CD14-positive monocyte (primary cell): ENCODE measurements at regions not wholly inside any gene's neighbourhood (a gene's known extent, or its start where the extent isn't known, plus 50 kb on each side); places are given as distances from the start of the nearest gene placed in this dataset.
A peak's percentile ranks its signal among the peaks of the same experiment; 100 is the strongest.

Experiments
- DNase-seq, 3 donors: peaks; one replicate each; pipeline ENCODE4 v3.0.0-alpha.2; 2011 to 2022
- H2AFZ ChIP-seq: 2 replicates; pipeline ENCODE4 v1.6.0; 2012; ENCODE audit warnings: mild to moderate bottlenecking, low read depth, low read length, inconsistent platforms; ENCODE audit not compliant: insufficient read depth, poor library complexity, severe bottlenecking
- H3K27ac ChIP-seq, 2 donors: 1 replicate in 1 of 2; 2 replicates in 1 of 2; pipeline ENCODE4 v1.5.1; 2012 to 2013; ENCODE audit warnings: low read length in 2 of 2, control low read depth in 1 of 2, inconsistent platforms in 1 of 2, low read depth in 1 of 2, mild to moderate bottlenecking in 1 of 2
- H3K27me3 ChIP-seq, 2 donors: one replicate each; pipeline versions ENCODE4 v1.6.0 to v1.6.1; 2011 to 2013; ENCODE audit warnings: low read length in 2 of 2; ENCODE audit not compliant: control insufficient read depth in 2 of 2, insufficient read depth in 2 of 2
- H3K36me3 ChIP-seq, 2 donors: replicated peaks in 1 of 2; 1 replicate in 1 of 2; 2 replicates in 1 of 2; pipeline versions ENCODE4 v1.5.1 to v1.6.1; 2012 to 2013; ENCODE audit warnings: low read length in 2 of 2, control low read depth in 1 of 2, inconsistent platforms in 1 of 2, mild to moderate bottlenecking in 1 of 2; ENCODE audit not compliant: insufficient read depth in 2 of 2, control insufficient read depth in 1 of 2
- H3K4me1 ChIP-seq, 2 donors: 1 replicate in 1 of 2; 2 replicates in 1 of 2; pipeline versions ENCODE4 v1.5.1 to v1.6.1; 2012 to 2013; ENCODE audit warnings: low read length in 2 of 2, control low read depth in 1 of 2, inconsistent platforms in 1 of 2, mild to moderate bottlenecking in 1 of 2, moderate library complexity in 1 of 2; ENCODE audit not compliant: insufficient read depth in 2 of 2, control insufficient read depth in 1 of 2
- H3K4me2 ChIP-seq: replicated peaks from 2 replicates; pipeline ENCODE3; 2012; ENCODE audit warnings: low read length, moderate library complexity, mild to moderate bottlenecking; ENCODE audit not compliant: poor library complexity, severe bottlenecking; ENCODE audit errors: extremely low read depth
- H3K4me3 ChIP-seq, 3 experiments: fragments of 200-600 bp in 1 of 3; sonication (generic) in 1 of 3; replicated peaks in 1 of 3; 1 replicate in 2 of 3; 2 replicates in 1 of 3; pipeline ENCODE4 v1.5.1; 2011 to 2013; ENCODE audit warnings: low read length in 3 of 3, mild to moderate bottlenecking in 3 of 3, control low read depth in 2 of 3, low read depth in 2 of 3, inconsistent platforms in 1 of 3, moderate library complexity in 1 of 3
- H3K79me2 ChIP-seq: 2 replicates; pipeline ENCODE4 v1.6.0; 2012; ENCODE audit warnings: mild to moderate bottlenecking, control low read depth, inconsistent platforms, low read length, moderate library complexity; ENCODE audit not compliant: insufficient read depth
- H3K9ac ChIP-seq: 2 replicates; pipeline ENCODE4 v1.6.0; 2017; ENCODE audit warnings: low read length, mild to moderate bottlenecking; ENCODE audit not compliant: insufficient read depth, poor library complexity, severe bottlenecking
- H3K9me3 ChIP-seq, 2 donors: replicated peaks in 1 of 2; 1 replicate in 1 of 2; 2 replicates in 1 of 2; pipeline versions ENCODE4 v1.5.1 to v1.6.1; 2012 to 2013; ENCODE audit warnings: low read length in 2 of 2, control low read depth in 1 of 2; ENCODE audit not compliant: control insufficient read depth in 1 of 2, insufficient read depth in 1 of 2
- H4K20me1 ChIP-seq: 2 replicates; pipeline ENCODE4 v1.6.0; 2012; ENCODE audit warnings: mild to moderate bottlenecking, low read length, control low read depth, moderate library complexity; ENCODE audit not compliant: insufficient read depth
- H3K27ac Mint-ChIP-seq, 7 donors: one replicate each; pipeline ENCODE4 v1.8.0; 2020; ENCODE audit warnings: mild to moderate bottlenecking in 7 of 7, mixed read lengths in 7 of 7, moderate library complexity in 6 of 7, inconsistent platforms in 2 of 7
- H3K27me3 Mint-ChIP-seq, 3 donors: one replicate each; pipeline ENCODE4 v1.8.0; 2021 to 2022; ENCODE audit warnings: low read depth in 3 of 3, mild to moderate bottlenecking in 3 of 3, mixed read lengths in 3 of 3, moderate library complexity in 3 of 3, inconsistent platforms in 1 of 3
- H3K36me3 Mint-ChIP-seq, 2 donors: one replicate each; pipeline ENCODE4 v1.8.0; 2020; ENCODE audit warnings: mixed read lengths in 2 of 2, inconsistent platforms in 1 of 2, mild to moderate bottlenecking in 1 of 2
- H3K4me1 Mint-ChIP-seq: one replicate; pipeline ENCODE4 v1.8.0; 2020; ENCODE audit warnings: mild to moderate bottlenecking, mixed read lengths
- H3K4me3 Mint-ChIP-seq, 2 donors: one replicate each; pipeline ENCODE4 v1.8.0; 2020; ENCODE audit warnings: mild to moderate bottlenecking in 2 of 2, mixed read lengths in 2 of 2, moderate library complexity in 1 of 2
- H3K9me3 Mint-ChIP-seq, 7 donors: one replicate each; pipeline ENCODE4 v1.8.0; 2020 to 2022; ENCODE audit warnings: mixed read lengths in 7 of 7, mild to moderate bottlenecking in 6 of 7, moderate library complexity in 6 of 7, inconsistent platforms in 2 of 7
- WGBS: methylation state at CpG from one replicate; pipeline ENCODE4 v1.1.5; 2013; ENCODE audit warnings: missing lambda C conversion rate; ENCODE audit not compliant: insufficient coverage; 5-methylcytosine and 5-hydroxymethylcytosine counted together
- intact Hi-C, 2 donors: fragments of 100-400 bp; cut with micrococcal nuclease; formaldehyde crosslinking; loops; one replicate each; pipeline versions ENCODE4 v1.15.0 to v1.15.1; 2023
- TF ChIP-seq, protein P1 (sequence below): fragments of 200-600 bp; IDR thresholded peaks from one replicate; pipeline ENCODE4 v1.8.0; 2022; ENCODE audit warnings: antibody characterized with exemption, mild to moderate bottlenecking

GRCh38 chr22:44411226-44412135 is 86.6 kb downstream of the RTL6 start:
- H3K27me3 Mint-ChIP-seq: peaks cover 3 to 10% (median 8%) of the 10 kb centered on the region in 3 donors
- no peaks in the 10 kb centered on the region for H3K4me1 ChIP-seq
- H3K27ac Mint-ChIP-seq: peak overlapping the region in 1 of 7 donors; percentile 8
- H3K4me3 ChIP-seq: no peak overlapping the region
- no peak overlapping the region for H3K4me2 ChIP-seq
- TF ChIP-seq, protein P1, sequence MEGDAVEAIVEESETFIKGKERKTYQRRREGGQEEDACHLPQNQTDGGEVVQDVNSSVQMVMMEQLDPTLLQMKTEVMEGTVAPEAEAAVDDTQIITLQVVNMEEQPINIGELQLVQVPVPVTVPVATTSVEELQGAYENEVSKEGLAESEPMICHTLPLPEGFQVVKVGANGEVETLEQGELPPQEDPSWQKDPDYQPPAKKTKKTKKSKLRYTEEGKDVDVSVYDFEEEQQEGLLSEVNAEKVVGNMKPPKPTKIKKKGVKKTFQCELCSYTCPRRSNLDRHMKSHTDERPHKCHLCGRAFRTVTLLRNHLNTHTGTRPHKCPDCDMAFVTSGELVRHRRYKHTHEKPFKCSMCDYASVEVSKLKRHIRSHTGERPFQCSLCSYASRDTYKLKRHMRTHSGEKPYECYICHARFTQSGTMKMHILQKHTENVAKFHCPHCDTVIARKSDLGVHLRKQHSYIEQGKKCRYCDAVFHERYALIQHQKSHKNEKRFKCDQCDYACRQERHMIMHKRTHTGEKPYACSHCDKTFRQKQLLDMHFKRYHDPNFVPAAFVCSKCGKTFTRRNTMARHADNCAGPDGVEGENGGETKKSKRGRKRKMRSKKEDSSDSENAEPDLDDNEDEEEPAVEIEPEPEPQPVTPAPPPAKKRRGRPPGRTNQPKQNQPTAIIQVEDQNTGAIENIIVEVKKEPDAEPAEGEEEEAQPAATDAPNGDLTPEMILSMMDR: no peak
- H3K36me3 Mint-ChIP-seq: no peaks in the 10 kb centered on the region
- no peaks in the 10 kb centered on the region for H3K27me3 ChIP-seq
- H3K9ac ChIP-seq: no peak overlapping the region
- no peaks in the 10 kb centered on the region for H3K9me3 ChIP-seq
- no peaks in the 10 kb centered on the region for H3K36me3 ChIP-seq
- no peak overlapping the region for H2AFZ ChIP-seq
- no peaks in the 10 kb centered on the region for H3K79me2 ChIP-seq
- no peak overlapping the region for H3K4me3 Mint-ChIP-seq
- no peak for DNase-seq
- no peaks in the 10 kb centered on the region for H3K4me1 Mint-ChIP-seq
- intact Hi-C loops: no loop called here
- peaks cover 0 to 3% (median 0%) of the 10 kb centered on the region in 7 donors for H3K9me3 Mint-ChIP-seq
- H3K27ac ChIP-seq: no peak overlapping the region
- H4K20me1 ChIP-seq: no peaks in the 10 kb centered on the region
- WGBS: 88% methylated on average over 30 of the region's 37 CpGs

DNA sequence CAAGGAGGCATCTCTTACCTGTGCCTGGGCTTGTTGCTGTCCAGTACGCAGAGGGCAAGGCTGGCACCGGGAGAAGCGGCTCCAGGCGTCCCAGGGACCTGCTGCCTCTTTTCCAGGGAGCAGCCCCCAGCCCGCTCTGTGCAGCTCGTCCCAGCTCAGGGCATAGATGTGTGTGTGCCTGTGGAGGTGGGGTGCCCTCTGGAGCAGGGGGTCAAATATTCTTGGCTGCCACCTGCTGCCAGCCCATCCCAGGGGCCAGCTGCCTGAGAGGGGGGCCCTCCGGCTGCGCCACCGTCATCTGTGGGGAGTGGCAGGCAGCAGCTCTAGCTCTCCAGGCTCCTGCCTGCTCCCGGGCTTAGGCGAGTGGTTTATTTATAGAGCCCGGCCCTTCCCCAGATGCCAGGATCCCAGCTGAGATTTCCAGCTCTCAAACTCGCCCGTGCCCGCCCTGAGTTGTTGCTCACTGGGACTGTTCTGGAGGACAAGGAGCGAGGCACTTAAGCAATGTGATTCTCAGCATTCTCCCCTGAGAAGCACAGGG is 87.5 kb downstream of the RTL6 start:
- Histone ChIP-seq H3K36me3 (no peaks in the 10 kb centered on the region), H2AFZ (no peak overlapping the region), H3K79me2 (no peaks in the 10 kb centered on the region), H3K27me3 (no peaks in the 10 kb centered on the region), H3K9me3 (no peaks in the 10 kb centered on the region), H3K4me1 (no peaks in the 10 kb centered on the region), H3K9ac (no peak overlapping the region), H3K27ac (no peak overlapping the region), H3K4me2 (no peak overlapping the region), H4K20me1 (no peaks in the 10 kb centered on the region), H3K4me3 (no peak overlapping the region)
- Mint-ChIP-seq H3K27me3 (peaks cover 3 to 8% (median 7%) of the 10 kb centered on the region in 3 donors), H3K9me3 (no peaks in the 10 kb centered on the region), H3K4me1 (no peaks in the 10 kb centered on the region), H3K4me3 (no peak overlapping the region), H3K36me3 (no peaks in the 10 kb centered on the region), H3K27ac (no peak overlapping the region)
- TF ChIP-seq, protein P1: no peak
- WGBS: 95% methylated on average over 14 of the region's 16 CpGs
- intact Hi-C loops: no loop called here
- DNase-seq: no peak
